H1 (cell line): ENCODE measurements at regions not wholly inside any gene's neighbourhood (a gene's known extent, or its start where the extent isn't known, plus 50 kb on each side); places are given as distances from the start of the nearest gene placed in this dataset.

Source experiments
- CTCF ChIA-PET: fragments of 300-600 bp; sonication (Branson Sonifier 250); formaldehyde crosslinking; loops from one replicate; lab custom pipeline; 2021; ENCODE audit not compliant: partially characterized antibody; lab: Charles Lee
- POLR2A ChIA-PET: fragments of 300-600 bp; sonication (Branson Sonifier 250); formaldehyde crosslinking; loops from one replicate; lab custom pipeline; 2021; ENCODE audit warnings: inconsistent platforms; ENCODE audit not compliant: partially characterized antibody; lab: Charles Lee
- DNase-seq, 2 experiments: peaks; one replicate each; pipeline versions ENCODE4 v3.0.0 to v3.0.0-alpha.2; 2010 to 2022; ENCODE audit warnings: low spot score in 2 of 2, low read depth in 1 of 2, mixed read lengths in 1 of 2
- FAIRE-seq: peaks from 2 replicates; lab custom pipeline; 2011; peaks lifted over from hg19 to GRCh38; lab: Jason Lieb, UNC
- H2AFZ ChIP-seq: 2 replicates; pipeline ENCODE4 v1.8.1; 2012; ENCODE audit warnings: low read length, inconsistent platforms
- H2AK5ac ChIP-seq: 2 replicates; pipeline ENCODE4 v1.6.1; 2013; ENCODE audit warnings: low read depth, low read length
- H2BK120ac ChIP-seq: replicated peaks from 2 replicates; pipeline ENCODE3; 2013; ENCODE audit warnings: low read depth, low read length, inconsistent platforms
- H2BK12ac ChIP-seq: 2 replicates; pipeline ENCODE4 v1.6.1; 2013; ENCODE audit warnings: low read depth, low read length
- H2BK15ac ChIP-seq: 2 replicates; pipeline ENCODE4 v1.6.1; 2013; ENCODE audit warnings: low read length
- H2BK20ac ChIP-seq: 2 replicates; pipeline ENCODE4 v1.6.1; 2013; ENCODE audit warnings: low read length
- H2BK5ac ChIP-seq: 2 replicates; pipeline ENCODE4 v1.6.1; 2013; ENCODE audit warnings: low read depth, low read length
- H3K14ac ChIP-seq: 2 replicates; pipeline ENCODE4 v1.6.1; 2013; ENCODE audit warnings: inconsistent platforms; ENCODE audit not compliant: insufficient read length
- H3K18ac ChIP-seq: 2 replicates; pipeline ENCODE4 v1.6.1; 2013; ENCODE audit warnings: low read length; ENCODE audit errors: extremely low read depth
- H3K23ac ChIP-seq: 2 replicates; pipeline ENCODE4 v1.6.1; 2013; ENCODE audit warnings: inconsistent platforms; ENCODE audit not compliant: insufficient read length
- H3K23me2 ChIP-seq: 2 replicates; pipeline ENCODE4 v1.6.1; 2013; ENCODE audit warnings: low read depth, low read length
- H3K27ac ChIP-seq: 2 replicates; pipeline ENCODE4 v1.6.1; 2011; ENCODE audit warnings: low read depth, low read length, inconsistent platforms
- H3K27me3 ChIP-seq, 4 experiments: replicated peaks in 1 of 4; 1 replicate in 1 of 4; 2 replicates in 3 of 4; pipeline versions ENCODE4 v1.6.1 to v1.8.1; 2011 to 2013; ENCODE audit warnings: low read length in 3 of 4, mild to moderate bottlenecking in 3 of 4, inconsistent platforms in 2 of 4, mixed read lengths in 2 of 4, moderate library complexity in 1 of 4; ENCODE audit not compliant: control insufficient read depth in 3 of 4, insufficient read depth in 3 of 4; ENCODE audit errors: extremely low read depth in 1 of 4
- H3K36me3 ChIP-seq, 4 experiments: 2 replicates each; pipeline versions ENCODE4 v1.6.1 to v1.8.1; 2011 to 2013; ENCODE audit warnings: mild to moderate bottlenecking in 4 of 4, low read length in 3 of 4, moderate library complexity in 2 of 4, control low read depth in 1 of 4, inconsistent platforms in 1 of 4; ENCODE audit not compliant: insufficient read depth in 4 of 4, control insufficient read depth in 2 of 4
- H3K4ac ChIP-seq: replicated peaks from 2 replicates; pipeline ENCODE3; 2013; ENCODE audit warnings: low read length, low read depth, mixed read lengths, inconsistent platforms; ENCODE audit not compliant: insufficient read length
- H3K4me1 ChIP-seq, 4 experiments: replicated peaks in 1 of 4; 1 replicate in 1 of 4; 2 replicates in 3 of 4; pipeline versions ENCODE4 v1.6.1 to v1.8.1; 2011 to 2013; ENCODE audit warnings: low read length in 3 of 4, inconsistent platforms in 2 of 4, mixed read lengths in 1 of 4; ENCODE audit not compliant: insufficient read depth in 4 of 4, control insufficient read depth in 3 of 4
- H3K4me2 ChIP-seq, 2 experiments: 2 replicates each; pipeline versions ENCODE4 v1.6.1 to v1.8.1; 2011 to 2013; ENCODE audit warnings: low read depth in 2 of 2, low read length in 2 of 2, control low read depth in 1 of 2, inconsistent platforms in 1 of 2, mild to moderate bottlenecking in 1 of 2; ENCODE audit not compliant: insufficient read depth in 1 of 2
- H3K4me3 ChIP-seq, 4 experiments: fragments of 200-600, 300-600 bp in 1 of 4; sonication (generic), shearing (Covaris generic), sonication (Bioruptor Twin) in 1 of 4; 2 replicates each; pipeline versions ENCODE4 v1.5.1 to v1.8.1; 2011 to 2016; ENCODE audit warnings: low read length in 4 of 4, low read depth in 3 of 4, control low read depth in 2 of 4, inconsistent platforms in 2 of 4, mild to moderate bottlenecking in 2 of 4, mixed read lengths in 1 of 4, moderate library complexity in 1 of 4; ENCODE audit not compliant: insufficient read depth in 2 of 4; ENCODE audit errors: extremely low read depth in 1 of 4
- H3K56ac ChIP-seq: replicated peaks from 2 replicates; pipeline ENCODE3; 2013; ENCODE audit warnings: low read depth, mild to moderate bottlenecking, mixed read lengths, low read length, inconsistent platforms; ENCODE audit not compliant: insufficient read length
- H3K79me1 ChIP-seq: 2 replicates; pipeline ENCODE4 v1.6.1; 2013; ENCODE audit warnings: low read depth, low read length, control low read depth
- H3K79me2 ChIP-seq, 2 experiments: 2 replicates each; pipeline versions ENCODE4 v1.6.1 to v1.8.1; 2012 to 2013; ENCODE audit warnings: low read length in 2 of 2, mild to moderate bottlenecking in 2 of 2, inconsistent platforms in 1 of 2; ENCODE audit not compliant: insufficient read depth in 2 of 2, control insufficient read depth in 1 of 2
- H3K9ac ChIP-seq, 4 experiments: replicated peaks in 1 of 4; 1 replicate in 1 of 4; 2 replicates in 3 of 4; pipeline versions ENCODE4 v1.6.1 to v1.8.1; 2011 to 2013; ENCODE audit warnings: low read depth in 3 of 4, low read length in 3 of 4, control low read depth in 2 of 4, mild to moderate bottlenecking in 2 of 4, moderate library complexity in 2 of 4, inconsistent platforms in 1 of 4; ENCODE audit errors: extremely low read depth in 1 of 4
- H3K9me3 ChIP-seq, 2 experiments: 2 replicates each; pipeline versions ENCODE4 v1.6.1 to v1.8.1; 2012 to 2013; ENCODE audit warnings: mild to moderate bottlenecking in 2 of 2, moderate library complexity in 2 of 2, control low read depth in 1 of 2, inconsistent platforms in 1 of 2, low read depth in 1 of 2, low read length in 1 of 2, mixed read lengths in 1 of 2; ENCODE audit not compliant: insufficient read depth in 2 of 2
- H4K20me1 ChIP-seq, 2 experiments: replicated peaks in 1 of 2; 2 replicates each; pipeline versions ENCODE3 to v1.8.1; 2011 to 2013; ENCODE audit warnings: inconsistent platforms in 2 of 2, low read length in 2 of 2, mild to moderate bottlenecking in 1 of 2; ENCODE audit not compliant: insufficient read depth in 2 of 2, control insufficient read depth in 1 of 2
- H4K5ac ChIP-seq: 2 replicates; pipeline ENCODE4 v1.6.1; 2013; ENCODE audit warnings: low read length, low read depth, mixed read lengths, inconsistent platforms; ENCODE audit not compliant: insufficient read length
- H4K8ac ChIP-seq: 2 replicates; pipeline ENCODE4 v1.8.0; 2013; ENCODE audit warnings: mild to moderate bottlenecking, moderate library complexity, low read length, inconsistent platforms; ENCODE audit not compliant: insufficient read depth; ENCODE audit errors: extremely low read depth
- H4K91ac ChIP-seq: replicated peaks from 2 replicates; pipeline ENCODE3; 2013; ENCODE audit warnings: low read length, mixed read lengths, inconsistent platforms; ENCODE audit not compliant: insufficient read length
- CHD1 ChIP-seq: IDR thresholded peaks from 2 replicates; pipeline ENCODE4 v1.6.1; 2012; ENCODE audit warnings: low read depth, low read length, improper control_type of control experiment
- FOSL1 ChIP-seq: IDR thresholded peaks from 2 replicates; pipeline ENCODE4 v1.6.1; 2011; ENCODE audit warnings: mild to moderate bottlenecking, low read depth, low read length, moderate library complexity; ENCODE audit not compliant: insufficient read depth
- RXRA ChIP-seq: IDR thresholded peaks from 2 replicates; pipeline ENCODE4 v1.6.1; 2011; ENCODE audit warnings: low read depth, mild to moderate bottlenecking, low read length, moderate library complexity; ENCODE audit not compliant: insufficient read depth
- TBP ChIP-seq: IDR thresholded peaks from 2 replicates; pipeline ENCODE4 v1.6.1; 2011; ENCODE audit warnings: low read depth, low read length, improper control_type of control experiment
- TF ChIP-seq, protein P1 (sequence below): IDR thresholded peaks from 2 replicates; pipeline ENCODE4 v1.6.1; 2012; ENCODE audit warnings: low read length, inconsistent platforms
- TF ChIP-seq, protein P2 (sequence below), 3 experiments: IDR thresholded peaks; 1 replicate in 2 of 3; 2 replicates in 1 of 3; pipeline versions ENCODE4 v1.5.1 to v1.6.1; 2011; ENCODE audit warnings: low read length in 3 of 3, mild to moderate bottlenecking in 3 of 3, inconsistent platforms in 2 of 3, low read depth in 1 of 3, moderate library complexity in 1 of 3; ENCODE audit not compliant: insufficient read depth in 1 of 3; ENCODE audit errors: control extremely low read depth in 1 of 3

DNA sequence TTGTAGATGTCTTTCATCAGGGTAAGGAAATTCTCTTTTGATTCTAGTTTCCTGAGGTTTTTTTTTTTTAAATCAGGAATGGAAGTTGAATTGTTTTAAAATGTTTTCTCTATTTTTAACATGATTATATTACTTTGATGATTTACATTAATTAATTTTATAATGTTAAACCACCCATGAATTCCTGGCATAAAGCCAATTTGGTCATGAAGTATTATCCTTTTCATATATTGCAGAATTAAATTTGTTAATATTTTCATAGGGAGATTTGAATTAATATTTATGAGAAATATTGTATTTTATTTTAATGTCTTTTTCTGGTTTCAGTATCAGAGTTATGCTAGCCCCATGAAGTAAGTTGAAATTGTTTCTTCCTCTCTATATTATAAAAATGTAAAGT, 144.6 kb downstream of the MAIP1 start:
- Histone ChIP-seq H3K23me2 (no peaks in the 10 kb centered on the region), H3K27ac (no peak overlapping the region), H3K9ac (no peak overlapping the region), H3K36me3 (no peaks in the 10 kb centered on the region), H2BK120ac (no peak overlapping the region), H3K9me3 (no peaks in the 10 kb centered on the region), H2BK12ac (no peak overlapping the region), H3K79me2 (no peaks in the 10 kb centered on the region), H2BK5ac (no peak overlapping the region), H3K27me3 (no peaks in the 10 kb centered on the region), H3K79me1 (no peaks in the 10 kb centered on the region), H2AFZ (no peak overlapping the region), H3K18ac (no peak overlapping the region), H3K4ac (no peak overlapping the region), H3K4me2 (no peak overlapping the region), H4K91ac (no peak overlapping the region), H2AK5ac (no peak overlapping the region), H3K4me1 (no peaks in the 10 kb centered on the region), H4K5ac (no peak overlapping the region), H3K56ac (no peak overlapping the region), H3K23ac (no peak overlapping the region), H3K14ac (no peak overlapping the region), H3K4me3 (no peak overlapping the region), H4K20me1 (no peaks in the 10 kb centered on the region), H4K8ac (no peak overlapping the region), H2BK20ac (no peak overlapping the region), H2BK15ac (no peak overlapping the region)
- FAIRE-seq (no peak), DNase-seq (no peak)
- ChIA-PET POLR2A (no interaction called here), CTCF (no interaction called here)
- TF ChIP-seq, protein P1, sequence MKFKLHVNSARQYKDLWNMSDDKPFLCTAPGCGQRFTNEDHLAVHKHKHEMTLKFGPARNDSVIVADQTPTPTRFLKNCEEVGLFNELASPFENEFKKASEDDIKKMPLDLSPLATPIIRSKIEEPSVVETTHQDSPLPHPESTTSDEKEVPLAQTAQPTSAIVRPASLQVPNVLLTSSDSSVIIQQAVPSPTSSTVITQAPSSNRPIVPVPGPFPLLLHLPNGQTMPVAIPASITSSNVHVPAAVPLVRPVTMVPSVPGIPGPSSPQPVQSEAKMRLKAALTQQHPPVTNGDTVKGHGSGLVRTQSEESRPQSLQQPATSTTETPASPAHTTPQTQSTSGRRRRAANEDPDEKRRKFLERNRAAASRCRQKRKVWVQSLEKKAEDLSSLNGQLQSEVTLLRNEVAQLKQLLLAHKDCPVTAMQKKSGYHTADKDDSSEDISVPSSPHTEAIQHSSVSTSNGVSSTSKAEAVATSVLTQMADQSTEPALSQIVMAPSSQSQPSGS: no peak
- TF ChIP-seq CHD1 (no peak), RXRA (no peak), FOSL1 (no peak), TBP (no peak)
- TF ChIP-seq, protein P2, sequence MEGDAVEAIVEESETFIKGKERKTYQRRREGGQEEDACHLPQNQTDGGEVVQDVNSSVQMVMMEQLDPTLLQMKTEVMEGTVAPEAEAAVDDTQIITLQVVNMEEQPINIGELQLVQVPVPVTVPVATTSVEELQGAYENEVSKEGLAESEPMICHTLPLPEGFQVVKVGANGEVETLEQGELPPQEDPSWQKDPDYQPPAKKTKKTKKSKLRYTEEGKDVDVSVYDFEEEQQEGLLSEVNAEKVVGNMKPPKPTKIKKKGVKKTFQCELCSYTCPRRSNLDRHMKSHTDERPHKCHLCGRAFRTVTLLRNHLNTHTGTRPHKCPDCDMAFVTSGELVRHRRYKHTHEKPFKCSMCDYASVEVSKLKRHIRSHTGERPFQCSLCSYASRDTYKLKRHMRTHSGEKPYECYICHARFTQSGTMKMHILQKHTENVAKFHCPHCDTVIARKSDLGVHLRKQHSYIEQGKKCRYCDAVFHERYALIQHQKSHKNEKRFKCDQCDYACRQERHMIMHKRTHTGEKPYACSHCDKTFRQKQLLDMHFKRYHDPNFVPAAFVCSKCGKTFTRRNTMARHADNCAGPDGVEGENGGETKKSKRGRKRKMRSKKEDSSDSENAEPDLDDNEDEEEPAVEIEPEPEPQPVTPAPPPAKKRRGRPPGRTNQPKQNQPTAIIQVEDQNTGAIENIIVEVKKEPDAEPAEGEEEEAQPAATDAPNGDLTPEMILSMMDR (IDR thresholded peaks at IDR 0.05; ENCODE audit: control extremely low read depth in 1 of 3, insufficient read depth in 1 of 3, low read depth in 1 of 3, low read length in 3 of 3): no peak
